GM21737 (cell line): ENCODE measurements at regions not wholly inside any gene's neighbourhood (a gene's known extent, or its start where the extent isn't known, plus 50 kb on each side); places are given as distances from the start of the nearest gene placed in this dataset.
A peak's percentile ranks its signal among the peaks of the same experiment; 100 is the strongest.
"Not testable (repeated sequence)": the region's sequence is repeated elsewhere in the genome, so short reads cannot be mapped to it uniquely, and the experiment has no call there.

Source experiments
- ATAC-seq: cut with Tn5 transposase; IDR thresholded peaks from one replicate; pipeline ENCODE4 v1.9.1; 2021; ENCODE audit warnings: mild to moderate bottlenecking, moderate library complexity; ENCODE audit not compliant: unreplicated experiment

DNA sequence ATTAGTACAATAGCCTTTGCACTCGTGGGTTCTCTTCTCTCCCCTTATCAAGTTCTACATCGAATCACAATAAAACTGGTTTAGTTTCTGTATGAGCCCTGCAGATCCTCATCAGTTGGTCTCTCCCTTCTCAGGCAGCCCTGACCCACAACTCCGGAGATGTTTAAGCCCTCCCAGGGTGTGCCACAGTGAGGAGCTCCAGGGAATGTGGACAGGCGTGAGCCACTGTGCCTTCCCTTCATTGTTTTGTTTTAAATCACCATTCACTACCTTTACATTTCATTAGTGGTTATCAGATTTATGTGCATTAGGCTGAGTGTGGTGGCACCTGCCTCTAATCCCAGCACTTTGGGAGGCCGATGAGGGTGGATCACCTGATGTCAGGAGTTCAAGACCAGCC, 133.2 kb downstream of the LARP7 start:
- no peak for ATAC-seq

DNA sequence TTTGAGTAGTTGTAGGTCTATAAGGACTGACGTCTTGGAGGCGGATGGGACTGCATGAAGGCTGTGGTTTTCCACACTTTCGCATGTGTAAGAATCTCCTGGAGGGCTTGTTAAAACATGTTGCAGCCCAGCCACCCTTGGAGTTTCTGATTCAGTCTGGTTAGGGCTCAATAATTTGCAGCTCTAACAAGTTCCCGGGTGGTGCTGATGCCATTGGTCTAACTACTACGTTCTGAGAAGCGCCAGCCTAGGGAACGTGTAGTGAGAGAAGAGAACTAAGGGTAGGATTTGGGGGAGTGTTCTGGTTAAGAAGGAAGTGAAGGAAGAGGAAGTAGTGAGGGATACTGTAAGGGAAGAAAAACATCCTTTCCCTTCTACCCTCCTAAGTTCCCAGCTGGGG, 138.9 kb downstream of the LARP7 start:
- ATAC-seq: no peak

DNA sequence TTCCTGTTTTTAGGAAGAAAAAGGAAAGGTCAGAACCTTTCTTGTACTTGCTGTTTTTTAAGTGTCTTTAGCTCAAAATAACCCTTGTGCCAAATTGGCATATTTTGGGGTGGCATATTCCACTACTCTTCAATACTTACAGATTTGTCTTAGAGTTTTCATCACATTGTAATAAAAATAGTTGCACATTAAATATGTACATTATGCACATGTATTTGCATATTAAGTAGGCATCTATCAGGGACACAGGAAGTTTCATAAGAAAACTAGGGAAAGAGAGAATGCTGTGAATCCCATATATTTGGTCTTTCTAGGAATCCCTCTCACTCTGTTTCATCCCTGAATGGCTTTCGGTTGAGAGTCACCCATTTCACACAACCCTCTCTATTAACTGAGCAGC, 139.6 kb downstream of the LARP7 start:
- no peak for ATAC-seq

DNA sequence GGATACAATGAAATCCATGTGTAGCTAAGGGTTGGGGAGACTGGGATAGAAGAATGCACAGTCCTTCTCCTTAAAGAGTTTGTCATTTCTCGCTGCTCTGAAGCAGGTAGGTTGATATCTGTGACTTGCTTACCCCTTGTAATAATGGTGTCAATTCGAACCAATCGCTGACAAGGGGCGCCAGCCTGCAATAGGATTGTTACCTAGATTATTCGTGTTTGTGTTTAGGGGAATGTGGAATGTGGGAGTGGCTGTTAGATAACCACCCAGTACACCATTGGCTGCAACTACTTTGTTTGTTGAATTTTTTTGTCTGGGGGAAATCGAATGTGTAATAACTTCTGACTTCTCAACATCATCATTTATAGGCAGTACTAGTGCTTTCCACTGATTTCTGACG, 141.6 kb downstream of the LARP7 start:
- no peak for ATAC-seq

DNA sequence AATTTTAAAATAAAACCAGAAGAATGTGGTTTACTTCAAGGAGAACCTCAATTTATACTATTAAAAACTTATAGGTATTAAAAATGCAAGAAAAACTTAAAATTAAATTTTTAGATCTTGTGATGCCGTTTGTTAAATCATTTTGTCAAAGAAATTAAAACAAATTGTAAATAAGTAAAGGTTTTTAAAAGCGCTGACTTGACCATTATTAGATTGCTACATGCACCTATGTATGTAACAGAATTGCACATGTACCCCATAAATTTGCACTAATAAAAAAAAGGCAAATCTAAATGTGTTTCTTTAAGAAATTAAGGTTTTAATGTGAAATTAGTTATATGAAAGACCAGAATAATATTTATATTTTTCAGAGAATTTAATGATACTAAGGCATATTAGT, 156.1 kb downstream of the LARP7 start:
- ATAC-seq: no peak

DNA sequence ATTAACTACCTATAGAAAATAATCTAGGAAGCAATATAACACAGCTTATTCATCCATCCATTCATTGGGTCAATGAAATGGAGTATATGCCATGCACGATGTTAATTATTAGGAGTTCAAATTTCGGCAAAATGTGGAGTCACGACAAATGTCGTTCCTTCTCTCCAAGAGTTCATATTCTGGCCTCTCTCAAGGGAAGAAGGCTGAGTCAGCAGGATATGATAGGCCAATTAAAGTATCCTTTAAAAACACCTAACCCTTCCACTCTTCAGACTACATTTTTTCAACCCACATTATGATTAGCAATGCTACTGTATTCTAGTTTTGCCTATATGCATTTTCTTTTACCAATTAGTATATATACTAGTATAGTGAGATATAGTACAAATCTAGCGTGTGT, 163.1 kb downstream of the LARP7 start:
- ATAC-seq: no peak

DNA sequence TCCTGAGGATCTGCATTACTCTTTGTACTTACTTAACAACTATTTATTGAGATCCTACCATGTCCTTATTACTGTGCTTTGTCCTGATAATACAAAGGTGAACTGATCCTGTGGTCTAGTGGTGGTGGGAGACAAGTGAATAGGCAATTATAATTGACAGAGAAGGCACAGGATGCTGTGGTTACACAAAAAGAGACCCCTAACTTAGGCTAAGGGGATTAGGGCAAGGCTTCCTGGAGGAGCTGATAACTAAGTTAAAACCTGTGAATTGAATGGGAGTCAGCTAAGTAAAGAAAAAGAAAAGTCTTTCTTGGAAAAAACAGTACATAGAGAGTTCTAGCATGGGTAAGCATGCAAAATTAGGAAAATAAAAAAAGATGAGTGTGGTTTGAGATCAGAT, 164.4 kb downstream of the LARP7 start:
- ATAC-seq: no peak

DNA sequence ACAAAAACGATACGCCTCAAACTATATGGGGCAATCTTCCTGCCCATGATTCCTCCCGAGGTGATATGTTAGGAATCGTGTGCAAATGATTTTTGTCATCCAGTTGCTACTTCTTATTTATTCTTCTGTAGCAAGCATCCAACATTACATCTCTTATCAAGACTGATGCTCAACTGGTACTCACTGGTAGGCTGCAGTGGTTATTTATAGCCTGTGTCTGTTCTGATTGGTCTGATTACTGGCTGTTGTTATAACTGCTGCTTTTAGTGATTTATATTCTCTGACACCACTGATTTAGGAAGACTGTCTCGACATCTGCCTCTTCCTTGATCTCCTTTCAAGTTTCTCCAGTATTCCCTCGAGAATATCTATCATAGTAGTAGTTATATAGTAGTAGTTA, 165.8 kb downstream of the LARP7 start:
- no peak for ATAC-seq

DNA sequence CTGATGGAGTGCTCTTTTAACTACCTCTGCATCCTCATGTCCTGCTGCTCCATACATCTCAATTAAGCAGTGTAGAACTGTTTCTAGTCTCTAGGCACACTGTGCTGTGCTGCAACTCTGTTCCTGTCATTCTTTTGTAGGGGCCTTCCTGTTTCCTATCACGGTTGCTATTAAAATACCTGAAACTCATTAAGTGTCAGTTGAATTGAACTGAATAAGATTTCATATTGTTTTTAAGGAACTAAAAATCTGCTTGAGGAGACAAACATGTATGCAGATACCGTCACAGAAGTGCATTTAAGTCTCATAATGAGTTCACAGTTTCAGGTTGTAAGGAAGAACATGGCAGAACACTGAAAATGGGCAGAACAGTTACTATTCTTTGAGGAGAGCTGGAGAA, 170.1 kb downstream of the LARP7 start:
- peak; percentile 52 for ATAC-seq

DNA sequence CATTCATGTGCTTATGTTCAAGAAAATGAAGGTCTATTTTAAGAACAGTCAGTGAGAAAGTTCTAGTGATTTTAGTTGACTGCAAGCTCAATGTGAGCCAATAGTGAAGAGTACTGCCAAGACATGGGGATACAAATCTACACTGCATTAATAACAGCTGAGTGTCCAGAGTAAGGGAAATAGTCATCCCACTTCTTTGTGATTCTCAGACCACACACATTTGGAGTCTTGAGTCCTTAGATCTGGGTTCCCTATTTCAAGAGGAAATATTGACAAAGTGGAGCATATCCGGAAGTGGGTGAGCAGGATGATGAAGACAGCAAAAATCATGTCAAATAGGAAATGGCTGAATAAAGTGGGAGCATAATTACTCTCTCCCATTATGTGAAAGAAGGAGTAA, 171.1 kb downstream of the LARP7 start:
- no peak for ATAC-seq

DNA sequence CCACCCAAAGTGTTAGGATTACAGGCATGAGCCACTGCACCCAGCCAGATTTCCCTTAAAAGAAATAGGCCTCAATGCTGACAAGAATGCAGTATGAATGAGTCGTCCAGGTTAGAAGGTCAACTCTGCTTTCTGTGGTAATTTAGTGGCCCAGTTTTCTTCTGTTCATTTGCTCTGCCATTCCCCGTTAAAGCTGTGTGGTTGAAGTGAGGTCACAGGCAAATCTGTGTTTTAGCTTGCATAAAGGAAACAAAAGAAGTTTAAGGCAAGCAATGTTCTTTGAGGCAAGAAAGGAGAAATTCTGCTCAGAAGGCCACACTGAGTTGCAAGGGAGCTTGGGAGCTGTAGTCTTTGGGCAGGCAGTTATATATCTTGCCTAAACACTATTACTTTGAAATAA, 176.8 kb downstream of the LARP7 start:
- no peak for ATAC-seq

DNA sequence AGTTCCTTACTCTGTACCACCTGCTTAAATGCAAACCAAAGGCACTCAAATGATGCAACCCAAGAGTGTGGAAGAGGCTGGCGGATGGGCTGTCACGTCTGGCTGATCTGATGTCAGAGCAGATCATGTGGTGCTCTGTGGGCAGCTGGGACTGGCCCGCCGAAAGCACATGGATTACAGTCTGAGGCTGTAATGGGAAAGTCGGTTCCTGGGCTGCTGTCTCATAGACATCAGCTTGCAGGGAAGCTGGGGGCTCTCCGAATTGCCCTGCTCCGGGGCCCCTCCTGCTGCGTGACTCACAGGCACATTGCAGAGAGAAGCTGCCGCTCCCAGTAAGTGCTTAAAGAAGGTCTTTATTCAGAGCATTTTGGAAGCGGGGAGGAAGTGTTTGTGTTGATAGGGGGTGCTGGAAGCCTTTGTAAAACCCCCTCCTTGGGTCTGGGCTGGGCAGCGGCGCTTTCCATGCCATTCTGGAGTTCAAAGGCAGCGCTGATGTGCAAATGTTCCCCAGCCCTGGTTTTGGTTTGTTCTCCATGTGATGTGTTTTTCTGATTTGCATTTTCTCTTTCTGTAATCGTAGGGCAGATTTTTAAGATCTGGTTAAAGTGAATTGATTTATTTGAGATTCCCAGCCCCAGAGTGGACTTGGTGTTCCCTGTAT, 181.1 kb downstream of the LARP7 start:
- peak; percentile 97 for ATAC-seq

DNA sequence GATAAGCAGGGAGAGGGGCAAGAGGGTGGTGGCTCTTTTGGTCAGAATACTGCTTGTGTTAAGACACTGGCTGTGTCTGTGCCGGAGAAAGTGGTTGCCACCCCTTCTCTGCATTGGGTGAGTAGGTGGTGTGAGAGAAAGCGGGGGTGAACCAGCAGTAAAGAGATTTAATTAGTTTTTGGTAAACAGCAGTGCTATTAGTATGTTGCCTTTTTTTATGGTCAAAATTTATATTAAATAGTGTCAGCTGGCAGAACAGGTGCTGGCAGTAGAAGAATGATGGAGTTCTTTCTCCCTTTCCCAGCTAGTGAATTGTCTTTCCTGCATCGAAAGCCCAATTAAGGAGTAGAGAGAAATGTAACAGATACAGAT, 181.6 kb downstream of the LARP7 start:
- ATAC-seq: peak; percentile 31

DNA sequence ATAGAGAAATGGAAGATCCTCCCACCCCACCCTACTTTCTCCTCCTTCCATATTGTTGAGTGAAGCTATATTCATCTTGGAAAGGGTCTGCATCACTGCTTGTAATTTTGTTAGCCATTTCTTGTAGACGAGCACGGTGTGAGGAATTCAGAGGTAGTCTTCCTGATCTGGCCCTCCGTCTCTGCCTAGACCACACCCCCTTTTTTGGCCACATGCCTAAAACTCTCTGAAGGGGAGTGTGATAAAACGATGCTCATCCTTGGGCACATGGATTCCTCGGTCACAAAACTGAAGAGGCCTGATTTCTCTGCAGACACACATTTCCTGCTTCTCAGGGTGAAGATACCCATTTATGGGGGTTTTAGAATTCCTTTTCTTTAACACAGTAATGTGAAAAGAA, 182.8 kb downstream of the LARP7 start:
- ATAC-seq: no peak

DNA sequence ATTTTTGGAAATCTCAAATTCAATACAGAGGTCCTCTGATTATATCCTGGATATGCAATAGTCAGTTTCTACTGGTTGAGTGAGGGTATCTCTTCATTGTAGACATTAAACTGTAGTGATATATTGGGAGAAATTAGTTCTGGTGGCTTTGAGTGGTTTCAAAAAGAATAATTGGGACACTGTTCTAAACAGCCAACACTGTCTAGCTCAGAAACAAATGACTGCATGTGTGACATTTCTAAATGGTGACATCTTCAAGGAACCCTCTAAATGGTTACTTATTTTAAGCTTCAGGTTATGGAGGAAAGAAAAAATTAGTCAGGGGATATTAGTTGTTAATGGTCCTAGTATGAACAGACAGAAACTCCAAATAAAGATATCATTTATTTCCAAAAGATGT, 186.2 kb downstream of the LARP7 start:
- no peak for ATAC-seq

DNA sequence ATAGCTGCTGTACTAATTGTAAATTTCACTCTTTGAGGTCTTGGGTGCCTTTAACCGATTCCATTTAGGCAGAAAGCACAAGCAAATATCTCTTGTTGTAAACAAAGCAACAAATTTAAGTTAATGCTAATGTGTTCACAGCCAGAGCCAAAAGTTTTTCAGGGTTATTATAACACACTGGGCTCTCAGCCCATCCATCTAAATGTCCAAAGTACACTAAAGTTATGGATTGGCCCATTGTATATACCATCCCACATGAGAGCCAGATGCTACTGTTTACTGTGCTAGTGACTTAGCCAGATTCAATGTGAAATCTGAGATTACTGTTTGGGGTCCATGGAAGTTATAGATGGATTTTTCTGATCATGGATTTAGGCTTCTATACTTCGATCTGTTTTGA, 186.7 kb downstream of the LARP7 start:
- ATAC-seq: no peak

DNA sequence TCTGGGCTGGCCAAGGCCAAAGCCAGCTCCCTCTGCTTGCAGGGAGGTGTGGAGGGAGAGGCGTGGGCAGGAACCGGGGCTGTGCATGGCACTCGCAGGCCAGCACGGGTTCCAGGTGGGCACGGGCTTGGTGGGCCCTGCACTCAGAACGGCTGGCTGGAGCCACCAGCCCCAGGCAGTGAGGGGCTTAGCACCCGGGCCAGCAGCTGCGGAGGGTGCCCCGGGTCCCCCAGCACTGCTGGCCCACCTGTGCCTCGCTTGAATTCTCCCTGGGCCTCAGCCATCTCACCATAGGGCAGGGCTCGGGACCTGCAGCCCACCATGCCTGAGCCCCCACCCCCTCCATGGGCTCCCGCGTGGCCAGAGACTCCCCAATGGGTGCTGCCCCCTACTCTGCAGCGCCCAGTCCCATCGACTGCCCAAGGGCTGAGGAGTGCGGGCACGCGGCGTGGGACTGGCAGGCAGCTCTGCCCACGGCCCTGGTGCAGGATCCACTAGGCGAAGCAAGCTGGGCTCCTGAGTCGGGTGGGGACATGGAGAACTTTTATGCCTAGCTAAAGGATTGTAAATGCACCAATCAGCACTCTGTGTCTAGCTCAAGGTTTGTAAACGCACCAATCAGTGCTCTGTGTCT, 193.9 kb downstream of the LARP7 start:
- no peak for ATAC-seq

DNA sequence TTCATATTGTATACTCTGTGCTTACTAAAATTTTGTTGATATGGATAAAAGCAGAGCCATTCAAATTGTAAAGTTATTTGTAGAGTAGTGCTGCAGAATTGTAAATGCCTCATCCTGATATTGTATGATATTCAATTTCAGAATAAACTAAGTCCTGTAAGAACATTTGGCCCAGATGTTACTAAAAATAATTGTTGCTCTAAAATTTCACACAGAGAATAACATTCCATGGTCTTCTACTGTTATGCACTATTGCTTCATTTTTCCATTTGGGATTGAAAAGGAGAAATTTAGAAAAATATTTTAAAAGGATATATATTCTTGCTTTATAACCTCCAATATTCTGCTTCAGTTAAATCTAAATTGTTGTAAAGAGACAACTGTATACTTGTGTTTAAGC, 195.6 kb downstream of the LARP7 start:
- no peak for ATAC-seq

DNA sequence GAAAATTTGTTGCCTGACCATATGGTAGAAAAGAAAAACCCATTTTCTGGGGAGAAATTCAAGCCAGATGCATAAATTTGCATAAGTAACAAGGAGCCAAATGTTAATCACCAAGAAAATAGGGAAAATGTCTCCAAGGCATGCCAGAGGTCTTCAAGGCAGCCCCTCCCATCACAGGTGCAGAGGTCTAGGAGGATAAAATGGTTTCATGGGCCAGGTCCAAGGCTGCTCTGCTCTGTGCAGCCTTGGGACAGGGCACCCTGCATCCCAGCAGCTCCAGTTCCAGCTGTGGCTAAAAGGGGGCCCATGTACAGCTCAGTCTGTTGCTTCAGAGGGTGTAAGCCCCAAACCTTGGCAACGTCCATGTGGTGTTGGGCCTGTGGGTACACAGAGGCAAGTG, 200.0 kb downstream of the LARP7 start:
- no peak for ATAC-seq

DNA sequence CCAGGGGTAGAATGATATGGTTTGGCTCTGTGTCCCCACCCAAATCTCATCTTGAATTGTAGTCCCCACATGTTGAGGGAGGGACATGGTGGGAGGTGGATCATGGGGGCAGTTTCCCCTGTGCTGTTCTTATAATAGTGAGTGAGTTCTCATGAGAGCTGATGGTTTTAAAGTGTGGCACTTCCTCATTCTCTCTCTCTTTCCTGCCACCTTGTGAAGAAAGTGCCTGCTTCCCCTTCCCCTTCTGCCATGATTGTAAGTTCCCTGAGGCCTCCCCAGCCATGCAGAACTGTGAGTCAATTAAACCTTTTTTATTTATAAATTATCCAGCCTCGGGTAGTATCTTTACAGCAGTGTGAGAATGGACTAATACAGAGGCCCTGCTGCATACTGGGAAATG, 201.1 kb downstream of the LARP7 start:
- ATAC-seq: not testable (repeated sequence)

DNA sequence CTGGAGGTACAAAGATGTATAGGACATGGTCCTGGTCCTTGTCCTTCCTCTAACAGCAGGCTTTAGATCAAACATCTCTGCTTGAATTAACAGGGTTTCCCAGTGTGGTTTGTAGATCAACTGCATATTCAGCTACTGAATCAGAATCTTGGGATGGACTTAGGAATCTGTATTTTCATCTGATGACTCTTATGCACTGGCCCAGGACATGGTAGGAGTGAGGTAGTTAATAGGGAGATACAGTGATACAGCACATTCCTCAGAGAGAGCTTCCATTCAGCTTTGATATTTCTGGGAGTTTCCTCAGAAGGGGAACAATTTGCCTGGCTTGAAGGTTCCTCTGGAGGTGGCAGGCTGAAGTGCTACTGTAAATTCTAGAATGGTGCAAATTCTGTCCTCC, 203.1 kb downstream of the LARP7 start:
- no peak for ATAC-seq

DNA sequence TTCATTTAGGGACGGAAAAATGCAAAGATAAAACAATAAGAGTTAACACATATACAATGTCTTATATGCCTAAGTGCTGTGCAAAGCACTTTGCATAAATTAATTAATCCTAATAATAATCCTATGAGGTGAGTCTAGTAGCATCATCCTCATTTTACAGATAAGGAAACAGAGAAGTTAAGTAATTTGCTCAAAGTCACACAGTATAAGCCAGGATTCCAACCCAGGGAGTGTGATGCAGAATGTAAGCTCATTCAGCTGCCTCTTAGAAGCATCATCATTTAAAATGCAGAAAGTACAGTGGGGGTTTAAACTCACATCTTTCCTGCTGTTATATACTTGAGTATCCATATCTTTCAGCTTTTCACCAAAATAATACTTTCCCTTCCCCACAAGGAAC, 203.7 kb downstream of the LARP7 start:
- ATAC-seq: no peak

DNA sequence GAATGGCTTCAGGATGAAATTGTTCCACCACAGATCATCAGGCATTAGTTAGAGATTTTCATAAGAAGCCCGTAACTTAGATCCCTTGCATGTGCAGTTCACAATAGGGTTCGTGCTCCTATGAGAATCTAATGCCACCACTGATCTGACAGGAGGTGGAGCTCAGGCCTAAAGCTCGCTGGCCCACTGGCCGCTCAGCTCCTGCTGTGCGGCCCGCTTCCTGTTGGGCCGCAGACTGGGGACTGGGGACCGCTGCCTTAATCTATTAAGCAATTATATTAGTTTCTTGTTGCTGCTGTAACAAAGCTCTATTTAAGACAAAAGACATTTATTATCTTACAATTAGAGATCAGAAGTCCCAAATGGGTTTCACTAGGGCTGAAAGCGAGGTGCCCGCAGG, 205.6 kb downstream of the LARP7 start:
- ATAC-seq: no peak
